Breast epithelium (tissue), 4 donors: ENCODE measurements at regions not wholly inside any gene's neighbourhood (a gene's known extent, or its start where the extent isn't known, plus 50 kb on each side); places are given as distances from the start of the nearest gene placed in this dataset.

Experiments
- DNase-seq, 2 donors: peaks; one replicate each; pipeline ENCODE4 v3.0.0-alpha.2; 2019; ENCODE audit warnings: low spot score in 2 of 2
- H3K27ac ChIP-seq, 2 donors: fragments of 200-600 bp; sonication (generic) in 1 of 2; one replicate each; pipeline ENCODE4 v1.5.1; 2016 to 2019; ENCODE audit warnings: mild to moderate bottlenecking in 1 of 2
- H3K27me3 ChIP-seq, 2 donors: fragments of 200-600 bp; sonication (generic) in 1 of 2; one replicate each; pipeline versions ENCODE4 v1.5.1 to v1.6.0; 2017 to 2019; ENCODE audit warnings: control low read depth in 1 of 2, mild to moderate bottlenecking in 1 of 2
- H3K36me3 ChIP-seq: fragments of 200-600 bp; one replicate; pipeline ENCODE4 v1.5.1; 2019
- H3K4me1 ChIP-seq, 2 donors: fragments of 200-600 bp; sonication (generic); one replicate each; pipeline ENCODE4 v1.5.1; 2016 to 2019; ENCODE audit warnings: control low read depth in 1 of 2
- H3K4me3 ChIP-seq, 3 donors: fragments of 200-600 bp; sonication (generic); 1 replicate in 2 of 3; 2 replicates in 1 of 3; pipeline ENCODE4 v1.5.1; 2016 to 2019; ENCODE audit warnings: mild to moderate bottlenecking in 3 of 3, moderate library complexity in 2 of 3
- H3K9me3 ChIP-seq, 2 donors: fragments of 200-600 bp; sonication (generic) in 1 of 2; one replicate each; pipeline ENCODE4 v1.5.1; 2016 to 2019; ENCODE audit warnings: control low read depth in 1 of 2
- CTCF ChIP-seq, 3 donors: fragments of 450-650 bp; IDR thresholded peaks; one replicate each; pipeline ENCODE4 v1.5.1; 2016 to 2017; ENCODE audit warnings: antibody characterized with exemption in 3 of 3, mild to moderate bottlenecking in 3 of 3, moderate library complexity in 3 of 3
- POLR2A ChIP-seq: fragments of 450-650 bp; IDR thresholded peaks from one replicate; pipeline ENCODE4 v1.6.1; 2016; ENCODE audit warnings: antibody characterized with exemption, mild to moderate bottlenecking, moderate library complexity
- POLR2AphosphoS5 ChIP-seq, 3 donors: sonication (generic); formaldehyde crosslinking; IDR thresholded peaks; one replicate each; pipeline ENCODE4 v1.6.1; 2017; ENCODE audit warnings: antibody characterized with exemption in 3 of 3
- intact Hi-C: fragments of 100-400 bp; cut with DNase I; formaldehyde crosslinking; loops from one replicate; pipeline ENCODE4 v1.15.1; 2023; ENCODE audit warnings: low total_unique reads

- no peaks in the 10 kb centered on the region for H3K9me3 ChIP-seq
- no peaks in the 10 kb centered on the region for H3K4me1 ChIP-seq
- H3K4me3 ChIP-seq: no peak overlapping the region
- H3K27me3 ChIP-seq: no peaks in the 10 kb centered on the region
- H3K27ac ChIP-seq: peak overlapping the region in 1 of 2 donors; percentile 66
- intact Hi-C loops: no loop called here
- no peak for DNase-seq
- no peaks in the 10 kb centered on the region for H3K36me3 ChIP-seq
- TF ChIP-seq POLR2AphosphoS5 (IDR thresholded peaks at IDR 0.05): no peak
- TF ChIP-seq POLR2A: no peak
- TF ChIP-seq CTCF (IDR thresholded peaks at IDR 0.05): no peak
Observed at GRCh38 chr6:130518588-130518987, 152.8 kb downstream of the TMEM200A start.

GRCh38 chr6:130520221-130520620 lies 154.4 kb downstream of the TMEM200A start:
- H3K9me3 ChIP-seq: no peaks in the 10 kb centered on the region
- H3K27ac ChIP-seq: no peak overlapping the region
- H3K36me3 ChIP-seq: no peaks in the 10 kb centered on the region
- intact Hi-C loops: no loop called here
- H3K4me1 ChIP-seq: no peaks in the 10 kb centered on the region
- H3K27me3 ChIP-seq: no peaks in the 10 kb centered on the region
- DNase-seq: no peak
- TF ChIP-seq POLR2AphosphoS5 (IDR thresholded peaks at IDR 0.05): no peak
- TF ChIP-seq POLR2A: no peak
- no peak for TF ChIP-seq CTCF (IDR thresholded peaks at IDR 0.05)
- H3K4me3 ChIP-seq: no peak overlapping the region

GRCh38 chr6:130520801-130521200 lies 155.0 kb downstream of the TMEM200A start:
- no peaks in the 10 kb centered on the region for H3K36me3 ChIP-seq
- no peaks in the 10 kb centered on the region for H3K9me3 ChIP-seq
- H3K4me1 ChIP-seq: no peaks in the 10 kb centered on the region
- H3K27ac ChIP-seq: no peak overlapping the region
- no peak overlapping the region for H3K4me3 ChIP-seq
- no peak for TF ChIP-seq POLR2A
- TF ChIP-seq POLR2AphosphoS5 (IDR thresholded peaks at IDR 0.05): no peak
- no peak for TF ChIP-seq CTCF (IDR thresholded peaks at IDR 0.05)
- no peak for DNase-seq
- intact Hi-C loops: no loop called here
- H3K27me3 ChIP-seq: no peaks in the 10 kb centered on the region

- TF ChIP-seq CTCF (IDR thresholded peaks at IDR 0.05) (no peak), POLR2A (no peak), POLR2AphosphoS5 (IDR thresholded peaks at IDR 0.05) (no peak)
- no peaks in the 10 kb centered on the region for H3K9me3 ChIP-seq
- no peak overlapping the region for H3K4me3 ChIP-seq
- no peaks in the 10 kb centered on the region for H3K4me1 ChIP-seq
- no peaks in the 10 kb centered on the region for H3K27me3 ChIP-seq
- intact Hi-C loops: no loop called here
- H3K27ac ChIP-seq: no peak overlapping the region
- DNase-seq: no peak
- H3K36me3 ChIP-seq: no peaks in the 10 kb centered on the region
Observed at GRCh38 chr6:130524552-130524951, 158.7 kb downstream of the TMEM200A start.

GRCh38 chr6:130525408-130525807 lies 159.6 kb downstream of the TMEM200A start:
- TF ChIP-seq POLR2A (no peak), CTCF (IDR thresholded peaks at IDR 0.05) (no peak), POLR2AphosphoS5 (IDR thresholded peaks at IDR 0.05) (no peak)

More at GRCh38 chr6:130525408-130525807, 159.6 kb downstream of the TMEM200A start:
- no peak overlapping the region for H3K4me3 ChIP-seq
- no peaks in the 10 kb centered on the region for H3K36me3 ChIP-seq
- H3K27ac ChIP-seq: no peak overlapping the region
- DNase-seq: no peak
- H3K9me3 ChIP-seq: no peaks in the 10 kb centered on the region
- intact Hi-C loops: no loop called here
- no peaks in the 10 kb centered on the region for H3K27me3 ChIP-seq
- no peaks in the 10 kb centered on the region for H3K4me1 ChIP-seq
